Esophagus squamous epithelium (tissue), 5 donors: ENCODE measurements at regions not wholly inside any gene's neighbourhood (a gene's known extent, or its start where the extent isn't known, plus 50 kb on each side); places are given as distances from the start of the nearest gene placed in this dataset.

ENCODE experiments used
- DNase-seq: peaks from one replicate; lab custom pipeline; 2025; lab: John Stamatoyannopoulos, UW
- H3K27ac ChIP-seq, 4 donors: fragments of 200-600 bp; sonication (generic); one replicate each; pipeline ENCODE4 v1.5.1; 2016 to 2019; ENCODE audit warnings: mild to moderate bottlenecking in 1 of 4
- H3K27me3 ChIP-seq, 4 donors: fragments of 200-600 bp; sonication (generic); 1 replicate in 3 of 4; 2 replicates in 1 of 4; pipeline versions ENCODE4 v1.5.1 to v1.6.0; 2017 to 2021; ENCODE audit warnings: antibody characterized with exemption in 1 of 4
- H3K36me3 ChIP-seq, 3 donors: fragments of 200-600 bp; sonication (generic); one replicate each; pipeline ENCODE4 v1.5.1; 2016 to 2019
- H3K4me1 ChIP-seq, 3 donors: fragments of 200-600 bp; sonication (generic); one replicate each; pipeline ENCODE4 v1.5.1; 2017 to 2019
- H3K4me3 ChIP-seq, 4 donors: fragments of 200-600 bp; sonication (generic); 1 replicate in 3 of 4; 2 replicates in 1 of 4; pipeline ENCODE4 v1.5.1; 2016 to 2019; ENCODE audit warnings: mild to moderate bottlenecking in 2 of 4, moderate library complexity in 1 of 4
- H3K9me3 ChIP-seq, 3 donors: fragments of 200-600 bp; sonication (generic); one replicate each; pipeline ENCODE4 v1.5.1; 2016 to 2019
- POLR2A ChIP-seq, 4 donors: fragments of 450-650 bp; IDR thresholded peaks; one replicate each; pipeline ENCODE4 v1.6.1; 2017; ENCODE audit warnings: antibody characterized with exemption in 4 of 4, mild to moderate bottlenecking in 4 of 4, moderate library complexity in 3 of 4
- WGBS, 2 donors: methylation state at CpG; one replicate each; pipeline ENCODE4 v1.1.5; 2018; 5-methylcytosine and 5-hydroxymethylcytosine counted together
- intact Hi-C: fragments of 100-400 bp; cut with DNase I; formaldehyde crosslinking; loops from one replicate; pipeline ENCODE4 v1.15.0; 2022
- TF ChIP-seq, protein P1 (sequence below), 6 experiments: fragments of 450-650 bp in 4 of 6; fragments of 200-600 bp in 2 of 6; sonication (generic) in 2 of 6; IDR thresholded peaks; one replicate each; pipeline ENCODE4 v1.5.1; 2016 to 2019; ENCODE audit warnings: antibody characterized with exemption in 6 of 6, mild to moderate bottlenecking in 4 of 6, moderate library complexity in 4 of 6
- donor health status: DM: yes; HTN: yes; CAD: no.

DNA sequence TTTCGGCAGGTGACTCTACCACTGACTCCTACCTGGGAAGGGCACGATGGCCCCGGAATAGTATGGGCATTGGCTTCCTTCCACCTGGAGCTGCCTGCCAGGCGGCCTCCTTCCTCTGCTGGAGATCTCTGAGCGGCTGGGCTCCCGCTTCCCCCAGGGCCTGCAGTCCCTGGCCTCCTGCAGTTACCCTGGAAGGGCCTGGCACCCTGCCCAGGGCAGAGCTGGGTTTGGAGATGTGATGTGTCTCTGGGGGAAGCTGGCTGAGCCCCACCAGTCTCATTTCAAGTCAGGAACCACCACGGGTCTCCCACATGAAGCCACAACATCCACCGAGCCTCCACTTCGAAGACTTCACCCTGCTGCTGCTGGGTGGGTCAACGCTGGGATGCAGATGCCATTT, 97.9 kb downstream of the IRF8 start:
- Histone ChIP-seq H3K36me3 (no peaks in the 10 kb centered on the region), H3K27me3 (peaks cover 0 to 35% (median 0%) of the 10 kb centered on the region in 4 donors), H3K4me1 (no peaks in the 10 kb centered on the region), H3K9me3 (no peaks in the 10 kb centered on the region), H3K4me3 (no peak overlapping the region), H3K27ac (no peak overlapping the region)
- 69 to 77% methylated on average over 3 of the region's 10 CpGs for WGBS, 2 donors
- intact Hi-C loops, result no loop called here
- no peak for DNase-seq
- no peak for TF ChIP-seq POLR2A (IDR thresholded peaks at IDR 0.05)
- TF ChIP-seq, protein P1, sequence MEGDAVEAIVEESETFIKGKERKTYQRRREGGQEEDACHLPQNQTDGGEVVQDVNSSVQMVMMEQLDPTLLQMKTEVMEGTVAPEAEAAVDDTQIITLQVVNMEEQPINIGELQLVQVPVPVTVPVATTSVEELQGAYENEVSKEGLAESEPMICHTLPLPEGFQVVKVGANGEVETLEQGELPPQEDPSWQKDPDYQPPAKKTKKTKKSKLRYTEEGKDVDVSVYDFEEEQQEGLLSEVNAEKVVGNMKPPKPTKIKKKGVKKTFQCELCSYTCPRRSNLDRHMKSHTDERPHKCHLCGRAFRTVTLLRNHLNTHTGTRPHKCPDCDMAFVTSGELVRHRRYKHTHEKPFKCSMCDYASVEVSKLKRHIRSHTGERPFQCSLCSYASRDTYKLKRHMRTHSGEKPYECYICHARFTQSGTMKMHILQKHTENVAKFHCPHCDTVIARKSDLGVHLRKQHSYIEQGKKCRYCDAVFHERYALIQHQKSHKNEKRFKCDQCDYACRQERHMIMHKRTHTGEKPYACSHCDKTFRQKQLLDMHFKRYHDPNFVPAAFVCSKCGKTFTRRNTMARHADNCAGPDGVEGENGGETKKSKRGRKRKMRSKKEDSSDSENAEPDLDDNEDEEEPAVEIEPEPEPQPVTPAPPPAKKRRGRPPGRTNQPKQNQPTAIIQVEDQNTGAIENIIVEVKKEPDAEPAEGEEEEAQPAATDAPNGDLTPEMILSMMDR (IDR thresholded peaks at IDR 0.05), result no peak

DNA sequence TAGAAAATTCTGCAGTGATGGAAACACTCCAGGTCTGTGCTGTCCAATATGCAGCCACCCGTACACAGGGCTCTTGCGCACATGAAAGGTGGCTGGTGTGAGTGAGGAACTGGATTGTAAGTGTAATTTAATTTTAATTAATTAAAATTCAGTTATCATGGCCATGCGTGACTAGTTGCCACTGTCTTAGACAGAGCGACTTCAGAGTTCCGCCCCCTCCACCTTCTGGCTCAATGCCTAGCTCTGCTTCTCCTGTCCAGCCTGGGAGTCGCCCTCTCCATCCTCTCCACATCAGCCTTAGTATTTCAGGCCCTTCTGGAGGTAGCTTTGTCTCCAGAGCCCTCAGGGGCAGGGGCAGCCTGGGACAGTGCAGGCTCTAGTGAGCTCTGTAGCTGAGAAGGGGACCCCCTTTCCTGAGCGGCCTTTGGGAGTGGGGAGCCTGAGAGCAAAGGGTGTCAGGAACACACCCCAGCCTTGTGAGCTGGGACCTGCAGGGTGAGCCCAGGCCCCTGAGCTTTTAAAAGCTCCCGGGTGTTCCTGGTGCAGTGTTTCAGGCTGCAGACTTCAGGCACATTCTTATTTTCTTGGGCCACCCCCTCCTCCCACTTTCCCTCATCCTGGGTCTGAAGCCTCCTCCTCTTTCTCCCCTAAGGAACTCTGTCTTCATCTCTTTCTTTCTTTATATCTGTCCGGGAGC, 99.4 kb downstream of the IRF8 start:
- Histone ChIP-seq H3K36me3 (no peaks in the 10 kb centered on the region), H3K4me3 (no peak overlapping the region), H3K27ac (no peak overlapping the region), H3K9me3 (no peaks in the 10 kb centered on the region), H3K4me1 (no peaks in the 10 kb centered on the region), H3K27me3 (peaks cover 0 to 29% (median 0%) of the 10 kb centered on the region in 4 donors)
- intact Hi-C loops, result no loop called here
- WGBS, 2 donors, result 67 to 85% methylated on average over 3 to 9 of the region's 9 CpGs
- DNase-seq, result no peak
- TF ChIP-seq, protein P1 (IDR thresholded peaks at IDR 0.05), result no peak
- TF ChIP-seq POLR2A (IDR thresholded peaks at IDR 0.05), result no peak

DNA sequence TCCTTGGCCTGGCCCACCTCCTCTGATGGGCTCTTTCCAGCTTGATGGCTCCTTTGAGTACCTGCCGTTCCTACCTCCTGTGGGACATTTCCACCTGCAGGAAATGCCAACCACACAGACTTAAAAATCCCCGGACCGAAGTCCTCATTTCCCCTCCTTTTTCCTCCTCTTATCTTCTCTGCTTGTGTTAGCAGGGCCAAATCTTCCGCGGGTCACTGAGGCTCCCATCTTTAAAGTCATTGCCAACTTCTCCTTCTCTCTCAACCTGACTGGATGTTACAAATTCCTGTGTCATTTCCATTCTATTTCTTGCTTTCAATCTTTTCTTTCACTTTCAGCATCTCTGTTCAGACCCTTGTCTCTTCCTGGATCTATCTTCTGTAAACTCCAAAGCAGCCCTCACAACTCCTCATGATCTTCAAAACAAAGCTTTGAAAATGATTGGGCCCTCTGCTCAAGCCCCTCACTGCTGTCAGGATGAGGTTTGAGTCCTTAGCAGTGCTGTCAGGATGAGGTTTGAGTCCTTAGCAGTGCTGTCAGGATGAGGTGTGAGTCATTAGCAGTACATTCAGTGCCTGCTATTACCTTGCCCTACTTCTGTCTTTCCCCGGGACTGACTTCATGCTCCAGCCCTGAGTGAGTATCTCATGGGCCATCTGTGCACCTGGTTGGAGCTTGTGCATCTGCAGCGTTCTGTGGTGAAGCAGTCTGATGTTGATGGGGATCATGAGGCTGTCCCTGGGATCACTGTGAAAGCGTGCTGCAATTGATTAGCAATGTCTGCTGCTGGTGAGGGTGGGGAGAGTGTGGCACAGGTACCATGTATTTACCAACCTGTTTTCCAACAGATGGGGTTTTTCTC, 100.1 kb downstream of the IRF8 start:
- Histone ChIP-seq H3K27ac (no peak overlapping the region), H3K4me3 (no peak overlapping the region), H3K9me3 (no peaks in the 10 kb centered on the region), H3K4me1 (no peaks in the 10 kb centered on the region), H3K36me3 (no peaks in the 10 kb centered on the region), H3K27me3 (peaks cover 0 to 32% (median 0%) of the 10 kb centered on the region in 4 donors)
- 54 to 62% methylated on average over 8 of the region's 8 CpGs for WGBS, 2 donors
- TF ChIP-seq POLR2A (IDR thresholded peaks at IDR 0.05), result no peak
- TF ChIP-seq, protein P1 (IDR thresholded peaks at IDR 0.05), result no peak
- intact Hi-C loops, result no loop called here
- no peak for DNase-seq

DNA sequence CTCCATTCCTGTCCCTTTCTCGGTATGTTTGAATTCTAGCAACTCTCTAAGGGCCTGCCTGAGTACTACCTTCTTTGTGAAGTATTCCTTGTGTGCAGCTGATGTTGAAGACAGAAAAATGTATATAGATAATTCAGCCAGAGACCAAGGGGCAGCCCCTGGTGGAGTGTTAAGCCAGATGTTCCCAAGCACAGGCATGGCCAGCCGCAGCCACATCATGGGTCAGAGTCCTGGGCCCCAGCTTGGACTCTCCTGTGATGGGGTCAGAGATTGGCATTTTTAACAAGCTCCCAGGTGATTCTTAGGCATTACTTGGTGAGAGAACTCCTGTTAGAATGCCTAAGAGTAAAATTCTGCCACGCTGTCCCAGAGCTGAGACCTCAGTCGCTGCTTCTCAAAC, 100.8 kb downstream of the IRF8 start:
- H3K27me3 ChIP-seq, result peaks cover 0 to 37% (median 0%) of the 10 kb centered on the region in 4 donors
- H3K9me3 ChIP-seq, result no peaks in the 10 kb centered on the region
- DNase-seq, result no peak
- WGBS, 2 donors, result 86 to 97% methylated on average over 4 of the region's 4 CpGs
- H3K4me1 ChIP-seq, result no peaks in the 10 kb centered on the region
- intact Hi-C loops, result no loop called here
- no peak overlapping the region for H3K27ac ChIP-seq
- no peaks in the 10 kb centered on the region for H3K36me3 ChIP-seq
- TF ChIP-seq, protein P1 (IDR thresholded peaks at IDR 0.05), result no peak
- no peak for TF ChIP-seq POLR2A (IDR thresholded peaks at IDR 0.05)
- H3K4me3 ChIP-seq, result no peak overlapping the region
